Mucosa of rectum (tissue), 2 donors: ENCODE measurements at regions not wholly inside any gene's neighbourhood (a gene's known extent, or its start where the extent isn't known, plus 50 kb on each side); places are given as distances from the start of the nearest gene placed in this dataset.
A peak's percentile ranks its signal among the peaks of the same experiment; 100 is the strongest.

Experiments
- H3K27ac ChIP-seq, 2 donors: one replicate each; pipeline ENCODE4 v1.7.0; 2013; ENCODE audit warnings: inconsistent platforms in 2 of 2, low read depth in 2 of 2, low read length in 2 of 2
- H3K27me3 ChIP-seq, 2 donors: one replicate each; pipeline ENCODE4 v1.7.0; 2013; ENCODE audit warnings: low read length in 2 of 2; ENCODE audit not compliant: control insufficient read depth in 2 of 2, insufficient read depth in 2 of 2
- H3K36me3 ChIP-seq, 2 donors: one replicate each; pipeline ENCODE4 v1.7.0; 2013; ENCODE audit warnings: low read length in 2 of 2; ENCODE audit not compliant: control insufficient read depth in 2 of 2, insufficient read depth in 2 of 2
- H3K4me1 ChIP-seq, 2 donors: one replicate each; pipeline ENCODE4 v1.7.0; 2013; ENCODE audit warnings: low read length in 2 of 2, mild to moderate bottlenecking in 1 of 2; ENCODE audit not compliant: control insufficient read depth in 2 of 2, insufficient read depth in 2 of 2
- H3K4me3 ChIP-seq, 2 donors: one replicate each; pipeline ENCODE4 v1.7.0; 2013; ENCODE audit warnings: low read length in 2 of 2
- H3K9ac ChIP-seq, 2 donors: one replicate each; pipeline ENCODE4 v1.7.0; 2013; ENCODE audit warnings: low read length in 2 of 2, low read depth in 1 of 2, mild to moderate bottlenecking in 1 of 2
- H3K9me3 ChIP-seq, 2 donors: one replicate each; pipeline ENCODE4 v1.7.0; 2013; ENCODE audit warnings: low read length in 2 of 2; ENCODE audit not compliant: control insufficient read depth in 2 of 2
- donor health status: healthy.
- donor health status: Normal muscosa, but diverticular disease.

DNA sequence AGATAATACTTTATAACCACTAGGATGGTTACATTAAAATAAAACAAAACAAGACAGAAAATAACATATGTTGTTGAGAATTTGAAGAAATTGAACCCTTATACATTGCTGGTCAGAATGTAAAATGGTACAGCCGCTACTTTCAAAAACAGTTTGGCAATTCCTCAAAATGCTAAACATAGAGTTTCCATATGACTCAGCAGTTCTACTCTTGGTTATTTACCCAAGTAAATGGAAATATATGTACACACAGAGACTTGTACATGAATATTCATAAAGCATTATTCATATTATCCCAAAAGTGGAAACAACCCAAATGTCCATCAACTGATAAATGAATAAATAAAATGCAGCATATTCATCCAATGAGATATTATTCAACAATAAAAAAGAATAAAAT lies 92.5 kb upstream of the LRATD1 start:
- no peaks in the 10 kb centered on the region for H3K36me3 ChIP-seq
- H3K9ac ChIP-seq: no peak overlapping the region
- no peaks in the 10 kb centered on the region for H3K9me3 ChIP-seq
- H3K27ac ChIP-seq: no peak overlapping the region
- H3K4me3 ChIP-seq: no peak overlapping the region
- peaks cover 0 to 8% of the 10 kb centered on the region in 2 donors for H3K4me1 ChIP-seq
- no peaks in the 10 kb centered on the region for H3K27me3 ChIP-seq

DNA sequence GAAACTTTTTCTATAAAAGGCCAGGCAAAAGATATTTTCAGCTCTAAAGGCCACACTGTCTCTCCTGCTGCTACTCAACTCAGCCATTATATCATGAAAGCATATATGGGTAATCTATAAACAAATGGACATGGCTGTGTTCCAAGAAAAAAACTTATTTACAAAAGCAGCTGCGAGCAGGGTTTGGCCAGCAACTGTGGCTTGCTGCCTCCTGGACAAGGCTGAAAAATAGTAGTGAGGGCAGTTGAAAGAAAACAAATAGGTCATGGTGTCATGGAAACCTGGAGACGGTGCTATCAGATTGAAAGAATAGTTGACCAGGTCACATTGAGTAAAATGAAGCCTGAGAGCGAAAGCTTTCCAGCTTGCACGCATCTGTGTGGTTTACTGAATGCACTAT lies 89.2 kb upstream of the LRATD1 start:
- Histone ChIP-seq H3K27ac (no peak overlapping the region), H3K4me3 (no peak overlapping the region), H3K27me3 (no peaks in the 10 kb centered on the region), H3K9ac (no peak overlapping the region), H3K4me1 (peaks cover 0 to 8% of the 10 kb centered on the region in 2 donors), H3K36me3 (no peaks in the 10 kb centered on the region), H3K9me3 (no peaks in the 10 kb centered on the region)

GRCh38 chr2:14544247-14544646 lies 88.3 kb upstream of the LRATD1 start:
- no peaks in the 10 kb centered on the region for H3K27me3 ChIP-seq
- no peaks in the 10 kb centered on the region for H3K36me3 ChIP-seq
- H3K9me3 ChIP-seq: no peaks in the 10 kb centered on the region
- H3K4me1 ChIP-seq: peaks cover 0 to 8% of the 10 kb centered on the region in 2 donors
- no peak overlapping the region for H3K4me3 ChIP-seq
- no peak overlapping the region for H3K9ac ChIP-seq
- H3K27ac ChIP-seq: no peak overlapping the region

GRCh38 chr2:14547830-14548229 lies 84.7 kb upstream of the LRATD1 start:
- Histone ChIP-seq H3K36me3 (no peaks in the 10 kb centered on the region), H3K9me3 (no peaks in the 10 kb centered on the region), H3K9ac (no peak overlapping the region), H3K27me3 (no peaks in the 10 kb centered on the region), H3K27ac (no peak overlapping the region), H3K4me1 (peaks cover 0 to 17% of the 10 kb centered on the region in 2 donors), H3K4me3 (no peak overlapping the region)

DNA sequence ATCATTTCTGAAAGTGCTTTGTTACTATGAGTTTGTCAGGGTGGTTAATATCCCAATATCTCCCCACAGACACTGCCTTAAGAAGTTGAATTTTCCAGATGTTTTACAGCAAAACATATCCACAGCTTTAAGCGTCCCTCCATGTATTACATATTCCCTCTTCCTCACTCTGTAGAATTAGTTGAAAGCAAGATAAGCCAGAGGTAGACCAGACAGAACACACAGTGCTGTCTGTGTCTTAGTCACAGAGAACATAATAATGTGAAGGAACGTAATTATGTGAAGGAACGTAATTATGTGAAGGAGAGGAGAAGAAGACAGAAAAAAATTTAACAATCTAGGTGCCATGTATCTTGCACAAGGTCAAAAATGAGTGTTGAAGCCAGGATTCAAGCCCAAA lies 81.9 kb upstream of the LRATD1 start:
- Histone ChIP-seq H3K4me3 (no peak overlapping the region), H3K9me3 (no peaks in the 10 kb centered on the region), H3K9ac (no peak overlapping the region), H3K36me3 (no peaks in the 10 kb centered on the region), H3K4me1 (peaks cover 2 to 13% of the 10 kb centered on the region in 2 donors), H3K27ac (no peak overlapping the region), H3K27me3 (no peaks in the 10 kb centered on the region)

GRCh38 chr2:14551069-14551468 lies 81.4 kb upstream of the LRATD1 start:
- H3K27ac ChIP-seq: no peak overlapping the region
- H3K27me3 ChIP-seq: no peaks in the 10 kb centered on the region
- no peaks in the 10 kb centered on the region for H3K36me3 ChIP-seq
- H3K9ac ChIP-seq: no peak overlapping the region
- H3K9me3 ChIP-seq: no peaks in the 10 kb centered on the region
- H3K4me3 ChIP-seq: no peak overlapping the region
- H3K4me1 ChIP-seq: peaks cover 4 to 17% of the 10 kb centered on the region in 2 donors

DNA sequence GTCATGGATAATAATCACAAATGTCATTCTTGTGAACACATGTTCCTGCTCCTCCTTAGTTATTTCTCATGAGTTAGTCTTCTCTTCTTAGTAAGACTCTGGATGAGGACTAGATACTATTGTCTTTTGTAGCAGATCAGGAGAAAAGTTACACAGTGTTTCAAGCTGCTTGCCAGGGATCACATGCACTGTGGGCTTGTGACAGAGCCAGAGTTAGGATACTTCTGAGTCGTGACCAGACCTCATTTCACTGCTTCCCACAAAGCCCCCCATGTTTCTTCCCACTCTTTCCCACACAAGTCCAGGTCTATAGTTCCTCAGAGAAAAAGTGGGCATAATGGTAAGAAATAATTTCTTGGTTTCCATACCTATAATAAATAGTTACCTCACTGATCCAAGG lies 80.2 kb upstream of the LRATD1 start:
- H3K4me3 ChIP-seq: no peak overlapping the region
- H3K27me3 ChIP-seq: no peaks in the 10 kb centered on the region
- no peak overlapping the region for H3K27ac ChIP-seq
- H3K9me3 ChIP-seq: no peaks in the 10 kb centered on the region
- peaks cover 13 to 29% of the 10 kb centered on the region in 2 donors for H3K4me1 ChIP-seq
- no peak overlapping the region for H3K9ac ChIP-seq
- H3K36me3 ChIP-seq: no peaks in the 10 kb centered on the region

- H3K9me3 ChIP-seq: no peaks in the 10 kb centered on the region
- H3K9ac ChIP-seq: no peak overlapping the region
- H3K4me1 ChIP-seq: peaks cover 16 to 34% of the 10 kb centered on the region in 2 donors
- H3K27ac ChIP-seq: no peak overlapping the region
- no peak overlapping the region for H3K4me3 ChIP-seq
- no peaks in the 10 kb centered on the region for H3K27me3 ChIP-seq
- no peaks in the 10 kb centered on the region for H3K36me3 ChIP-seq
Observed at GRCh38 chr2:14552818-14553217, 79.7 kb upstream of the LRATD1 start.

GRCh38 chr2:14554849-14555545 lies 77.5 kb upstream of the LRATD1 start:
- Histone ChIP-seq H3K27ac (peak overlapping the region; percentile 78 to 90), H3K27me3 (no peaks in the 10 kb centered on the region), H3K4me3 (peak overlapping the region in 1 of 2 donors; percentile 48), H3K9me3 (no peaks in the 10 kb centered on the region), H3K4me1 (peaks cover 20 to 49% of the 10 kb centered on the region in 2 donors), H3K9ac (peak overlapping the region; percentile 18 to 32), H3K36me3 (no peaks in the 10 kb centered on the region)

GRCh38 chr2:14557111-14557510 lies 75.4 kb upstream of the LRATD1 start:
- no peak overlapping the region for H3K4me3 ChIP-seq
- H3K27ac ChIP-seq: peak overlapping the region; percentile 78 to 90
- peak overlapping the region in 1 of 2 donors; percentile 4 for H3K9ac ChIP-seq

More at GRCh38 chr2:14557111-14557510, 75.4 kb upstream of the LRATD1 start:
- Histone ChIP-seq H3K4me1 (peaks cover 20 to 40% of the 10 kb centered on the region in 2 donors), H3K36me3 (no peaks in the 10 kb centered on the region), H3K27me3 (no peaks in the 10 kb centered on the region), H3K9me3 (no peaks in the 10 kb centered on the region)
